ENCODE measurements at regions not wholly inside any gene's neighbourhood (a gene's known extent, or its start where the extent isn't known, plus 50 kb on each side); places are given as distances from the start of the nearest gene placed in this dataset.

GRCh38 chr6:43965628-43966373 is 161.5 kb downstream of the MRPL14 start:
- TF ChIP-seq CTCF (conservative IDR thresholded peaks at IDR 0.05; ENCODE audit: low read length) = no peak
- TF ChIP-seq EZH2phosphoT487 (IDR thresholded peaks at IDR 0.05; ENCODE audit: borderline replicate concordance) = no peak
